Activated effector memory CD4-positive, alpha-beta T cell treated with Interleukin-2 at 50 U/mL for 16 hours (primary cell): ENCODE measurements at regions not wholly inside any gene's neighbourhood (a gene's known extent, or its start where the extent isn't known, plus 50 kb on each side); places are given as distances from the start of the nearest gene placed in this dataset.
"Not testable (repeated sequence)": the region's sequence is repeated elsewhere in the genome, so short reads cannot be mapped to it uniquely, and the experiment has no call there.

ENCODE experiments used
- DNase-seq: peaks from one replicate; pipeline ENCODE4 v3.0.0-alpha.2; 2020

- no peak for DNase-seq
Observed at GRCh38 chr20:53764415-53764800, 170.8 kb upstream of the ZNF217 start.

GRCh38 chr20:53763707-53764414, 170.2 kb upstream of the ZNF217 start:
- no peak for DNase-seq

DNA sequence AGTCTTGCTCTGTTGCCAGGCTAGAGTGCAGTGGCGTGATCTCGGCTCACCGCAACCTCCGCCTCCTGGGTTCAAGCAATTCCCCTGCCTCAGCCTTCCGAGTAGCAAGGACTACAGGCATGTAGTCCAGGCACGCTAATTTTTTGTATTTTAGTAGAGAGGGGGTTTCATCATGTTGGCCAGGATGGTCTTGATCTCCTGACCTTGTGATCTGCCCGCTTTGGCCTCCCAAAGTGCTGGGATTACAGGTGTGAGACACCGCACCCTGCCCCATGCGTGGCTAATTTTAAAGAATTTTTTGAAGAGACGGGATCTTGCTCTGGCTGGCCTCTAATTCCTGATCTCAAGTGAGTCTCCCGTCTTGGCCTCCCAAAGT, 168.8 kb upstream of the ZNF217 start:
- not testable (repeated sequence) for DNase-seq

DNA sequence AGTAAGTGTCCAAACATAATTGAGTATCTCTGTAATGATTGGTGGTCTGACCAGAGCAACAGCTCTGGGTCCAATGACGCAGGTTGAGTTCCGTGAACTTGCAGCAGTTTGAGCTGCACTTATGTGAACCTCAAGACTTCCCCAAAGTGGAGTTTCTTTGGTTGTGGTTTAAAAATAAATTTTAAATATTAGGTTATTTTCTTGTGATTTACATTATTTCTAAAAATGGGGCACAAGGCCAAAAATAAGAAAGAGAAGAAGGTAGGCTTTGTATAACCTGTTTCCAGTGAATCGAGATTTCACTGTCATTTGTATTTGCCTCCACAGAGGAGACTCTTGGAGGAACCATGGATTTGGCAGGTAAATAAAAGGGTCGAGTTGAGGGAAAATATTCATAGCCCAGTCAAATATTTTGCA, 166.4 kb upstream of the ZNF217 start:
- no peak for DNase-seq

DNA sequence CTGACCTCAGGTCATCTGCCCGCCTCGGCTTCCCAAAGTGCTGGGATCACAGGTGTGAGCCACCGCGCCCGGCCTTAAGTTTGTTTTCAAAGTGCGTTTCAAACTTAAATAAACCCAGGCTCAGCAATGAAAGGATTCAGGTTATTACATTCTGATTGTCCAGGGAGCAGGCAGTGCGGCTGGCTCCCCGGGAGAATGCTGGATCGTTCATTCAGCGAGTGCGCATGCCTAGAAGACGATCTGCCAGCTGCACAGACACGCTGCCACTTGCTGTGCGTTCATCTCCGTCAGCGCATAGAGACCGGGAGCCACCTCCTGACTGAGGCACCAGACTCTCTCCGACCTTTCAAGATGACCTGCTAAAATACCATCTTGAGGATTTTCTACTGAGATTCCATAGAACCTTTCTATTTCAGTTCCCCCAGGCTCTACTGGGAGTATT, 163.9 kb upstream of the ZNF217 start:
- no peak for DNase-seq

GRCh38 chr20:53755733-53756531, 162.3 kb upstream of the ZNF217 start:
- DNase-seq: no peak

DNA sequence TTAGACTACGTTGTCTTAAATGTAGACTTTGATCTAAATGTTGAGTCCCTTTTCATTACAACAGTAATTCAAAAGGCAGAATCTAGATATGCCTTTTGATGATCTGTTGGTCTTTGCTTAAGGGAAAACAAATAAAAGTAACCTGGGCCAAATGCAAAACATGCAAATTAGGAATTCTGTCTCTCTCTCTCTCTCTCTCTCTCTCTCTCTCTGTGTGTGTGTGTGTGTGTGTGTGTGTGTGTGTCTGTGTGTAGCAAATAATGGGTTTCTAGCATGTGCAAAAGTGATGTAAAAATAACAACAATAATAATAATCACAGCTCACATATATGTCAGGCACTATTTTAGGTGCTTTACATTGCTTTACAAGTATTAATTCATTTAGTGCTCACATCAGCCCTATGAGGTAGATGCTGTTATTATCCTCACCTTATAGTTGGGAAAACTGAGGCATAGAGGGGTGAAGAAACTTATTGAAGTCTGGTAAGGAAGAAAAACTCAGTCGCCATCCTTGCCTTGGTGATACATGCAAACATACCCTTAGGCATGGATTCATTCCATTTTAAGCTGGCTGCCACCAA, 160.3 kb upstream of the ZNF217 start:
- DNase-seq: no peak

DNA sequence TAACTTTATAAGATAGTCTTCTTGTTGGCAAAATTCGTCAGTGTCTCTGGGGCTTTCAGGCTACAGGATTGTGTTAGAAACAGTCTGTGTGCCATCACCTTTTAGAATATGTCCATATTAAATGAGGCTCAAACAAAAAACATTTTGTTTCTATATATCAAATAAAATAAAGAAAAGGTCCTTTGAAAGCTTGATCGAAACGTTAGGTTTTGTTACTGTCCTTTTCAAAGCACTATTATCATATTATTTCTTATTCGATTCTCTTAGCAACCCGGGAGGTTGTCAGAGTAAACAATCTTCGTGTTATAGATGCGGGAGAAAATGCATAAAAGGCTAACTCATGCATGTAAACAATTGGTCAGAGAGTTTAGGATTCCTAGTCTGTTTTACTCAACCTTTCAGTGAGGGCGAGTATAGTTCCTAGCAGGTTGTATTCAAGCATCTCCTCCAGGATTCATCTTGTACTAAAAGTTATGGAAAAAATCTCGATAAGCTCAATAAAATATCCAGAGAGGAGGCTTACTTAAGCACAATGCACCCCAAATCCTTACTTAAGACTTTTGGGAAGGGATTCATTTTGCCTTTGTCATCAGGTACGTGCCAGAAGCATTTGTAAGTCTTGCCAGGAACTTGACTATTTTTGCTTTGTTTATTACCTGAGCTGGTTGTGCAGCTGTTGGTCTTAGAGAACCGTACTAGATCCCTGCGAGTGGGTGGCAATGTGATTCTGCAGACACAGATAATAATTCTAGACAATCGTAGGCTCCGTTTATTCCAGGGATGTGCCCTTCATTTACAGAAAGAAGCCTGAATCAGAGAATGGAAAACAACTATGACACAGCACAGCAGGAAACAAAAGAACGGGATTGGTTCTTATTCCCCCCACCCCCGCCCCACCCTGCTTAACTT, 159.6 kb upstream of the ZNF217 start:
- no peak for DNase-seq

GRCh38 chr20:53752583-53752970, 158.9 kb upstream of the ZNF217 start:
- no peak for DNase-seq

DNA sequence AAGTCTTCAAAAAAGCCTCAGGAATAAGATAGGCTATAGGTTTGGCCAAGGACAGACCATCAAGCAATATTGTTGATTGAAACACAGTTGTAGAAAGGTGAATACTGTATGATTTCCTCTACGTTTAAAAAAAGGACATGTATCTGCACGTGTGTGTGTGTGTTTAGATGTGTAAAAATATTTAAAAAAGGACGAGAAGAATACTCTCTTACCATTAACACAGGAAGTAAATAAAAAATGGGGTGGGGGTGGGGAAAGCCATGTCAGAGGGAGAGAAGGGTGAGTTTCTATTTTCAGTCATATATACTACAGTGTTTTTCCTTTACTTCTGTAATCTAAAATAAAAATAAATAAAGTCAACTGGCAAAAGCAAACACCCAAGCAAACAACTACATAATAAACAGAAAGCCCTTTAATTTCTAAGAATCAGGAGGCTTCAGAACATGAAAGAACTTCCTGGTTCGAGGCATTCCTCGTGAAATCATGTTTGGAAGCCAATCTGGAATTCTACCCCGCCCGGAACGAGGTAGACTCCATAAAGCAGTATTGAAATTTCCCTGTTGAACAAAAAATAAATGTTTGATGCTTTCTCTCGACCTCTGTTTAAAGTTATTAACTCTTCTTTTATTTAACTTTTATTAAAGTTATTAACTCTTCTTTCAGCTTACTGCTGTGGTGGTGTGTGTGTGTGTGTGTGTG, 158.1 kb upstream of the ZNF217 start:
- DNase-seq: no peak

DNA sequence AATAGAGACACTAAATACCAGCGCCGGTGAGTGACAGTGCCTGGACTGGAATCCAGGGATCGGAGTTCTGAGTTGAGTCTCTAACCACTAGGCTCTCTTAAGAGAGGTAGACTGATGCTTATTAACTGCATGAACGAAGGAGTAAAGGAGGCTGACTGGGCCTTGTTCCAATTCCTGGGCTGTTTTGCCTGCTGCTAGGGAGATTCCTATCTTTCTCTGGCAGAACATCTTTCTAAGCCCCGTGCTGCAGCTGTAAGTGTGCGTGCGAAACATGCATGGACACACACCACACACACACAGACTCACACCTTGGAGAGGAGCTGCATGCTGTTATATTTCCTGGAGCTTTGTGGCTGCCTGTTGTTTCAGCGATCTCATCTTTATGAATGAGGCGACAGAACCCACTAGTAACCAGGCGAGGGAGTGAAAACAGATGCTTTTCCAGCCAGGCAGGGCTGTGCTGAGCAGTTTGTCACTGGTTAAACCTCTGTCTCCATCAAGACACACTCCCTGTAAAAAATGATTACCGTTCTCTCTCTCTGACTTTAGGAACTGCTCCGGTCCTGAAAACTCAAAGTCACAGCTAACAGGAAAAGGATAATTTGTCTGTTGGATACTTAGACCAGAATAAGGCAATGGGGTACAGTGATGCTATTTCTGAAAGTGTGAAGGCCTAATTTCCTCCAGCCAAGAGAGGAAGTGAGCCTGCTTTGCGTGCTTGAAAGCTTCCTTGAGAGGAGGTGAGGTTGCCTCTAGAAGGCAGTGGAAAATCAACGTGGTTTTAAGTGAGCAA, 157.4 kb upstream of the ZNF217 start:
- DNase-seq: no peak

- DNase-seq: no peak
Observed at GRCh38 chr20:53749499-53749898, 155.9 kb upstream of the ZNF217 start.

DNA sequence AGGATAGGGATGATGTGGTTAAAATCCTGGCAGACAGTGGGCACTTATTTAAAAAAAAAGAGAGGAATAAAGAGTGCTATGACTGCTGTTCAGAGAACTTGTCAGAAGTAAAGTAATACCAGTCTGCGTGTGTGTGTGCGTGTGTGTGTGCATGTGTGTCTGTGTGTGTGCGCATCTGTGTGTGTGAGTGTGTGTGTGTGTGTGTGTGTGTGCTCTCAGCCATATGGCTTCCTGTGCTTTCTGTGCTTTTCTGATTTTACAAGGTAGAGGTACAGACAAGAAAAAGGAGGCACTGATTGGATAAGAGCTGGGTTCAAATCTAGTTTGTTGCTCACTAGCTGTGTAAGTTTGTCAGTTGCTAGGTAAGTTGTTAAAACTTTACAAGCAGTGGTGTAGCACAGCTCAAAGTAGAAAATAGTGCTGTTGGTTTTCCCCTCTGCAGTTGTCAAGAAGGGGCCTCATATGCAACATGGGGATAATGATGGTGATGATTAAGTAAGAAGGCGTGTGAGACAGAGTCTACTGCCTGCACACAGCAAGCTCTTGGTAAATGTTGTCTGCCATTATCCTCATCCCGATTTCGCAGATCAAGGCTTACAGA, 155.3 kb upstream of the ZNF217 start:
- DNase-seq: no peak

- DNase-seq: no peak
Observed at GRCh38 chr20:53748176-53748575, 154.5 kb upstream of the ZNF217 start.

DNA sequence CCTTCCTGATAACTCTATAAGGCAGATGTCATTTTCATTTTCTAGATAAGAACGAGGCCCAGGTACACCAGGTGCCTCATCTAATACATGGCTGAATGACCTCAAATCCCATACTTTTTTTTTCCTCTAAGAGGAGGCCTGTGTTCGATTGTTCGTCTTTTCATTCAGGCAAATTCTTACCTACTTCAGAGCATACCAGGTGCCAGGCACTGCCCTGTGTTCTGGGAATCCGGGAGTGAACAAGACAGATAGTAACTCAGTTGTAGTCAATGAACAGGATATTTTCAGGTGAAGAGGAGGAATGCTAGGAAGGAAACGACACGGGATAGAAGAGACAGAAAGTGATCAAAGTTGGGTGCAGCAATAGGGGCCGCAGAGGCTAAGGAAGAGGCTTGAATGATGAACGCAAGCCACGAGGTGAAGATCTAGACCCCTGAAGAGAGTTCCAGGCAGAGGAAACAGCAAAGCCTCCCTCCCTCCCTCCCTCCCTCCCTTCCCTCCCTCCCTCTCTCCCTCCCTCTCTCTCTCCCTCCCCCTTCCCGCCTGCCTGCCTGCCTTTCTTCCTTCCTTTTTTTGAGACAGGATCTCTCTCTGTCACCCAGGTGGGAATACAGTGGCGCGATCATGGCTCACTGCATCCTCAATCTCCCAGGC, 150.1 kb upstream of the ZNF217 start:
- DNase-seq: no peak

DNA sequence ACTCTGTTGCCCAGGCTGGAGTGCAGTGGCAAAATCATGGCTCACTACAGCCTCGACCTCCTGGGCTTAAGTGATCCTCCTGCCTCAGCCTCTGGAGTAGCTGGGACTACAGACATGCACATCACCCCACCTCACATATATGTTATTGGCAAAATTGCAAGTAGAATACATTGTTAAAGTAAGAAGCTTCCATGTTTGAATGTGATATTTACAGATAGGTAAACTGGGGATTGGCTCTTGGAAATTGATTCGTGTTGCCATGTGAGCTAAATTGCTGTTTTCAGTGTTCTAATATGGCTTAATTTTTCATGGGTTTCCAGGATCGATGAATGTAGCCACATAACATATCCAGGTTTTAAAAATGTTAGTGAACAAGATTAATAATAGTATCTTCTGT, 149.0 kb upstream of the ZNF217 start:
- no peak for DNase-seq

DNA sequence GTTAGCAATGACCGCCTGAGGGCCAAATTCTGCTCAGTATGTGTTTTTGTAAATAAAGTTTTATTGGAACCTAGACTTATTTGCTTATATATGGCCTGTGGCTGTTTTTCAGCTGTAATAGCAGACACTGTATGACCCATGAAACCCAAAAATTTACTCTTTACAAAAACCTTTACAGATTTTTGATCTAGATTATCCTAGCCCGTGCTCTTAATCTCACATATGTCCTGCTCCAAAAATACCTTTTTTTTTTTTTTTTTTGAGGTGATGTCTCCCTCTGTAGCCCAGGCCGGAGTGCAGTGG, 148.0 kb upstream of the ZNF217 start:
- no peak for DNase-seq

DNA sequence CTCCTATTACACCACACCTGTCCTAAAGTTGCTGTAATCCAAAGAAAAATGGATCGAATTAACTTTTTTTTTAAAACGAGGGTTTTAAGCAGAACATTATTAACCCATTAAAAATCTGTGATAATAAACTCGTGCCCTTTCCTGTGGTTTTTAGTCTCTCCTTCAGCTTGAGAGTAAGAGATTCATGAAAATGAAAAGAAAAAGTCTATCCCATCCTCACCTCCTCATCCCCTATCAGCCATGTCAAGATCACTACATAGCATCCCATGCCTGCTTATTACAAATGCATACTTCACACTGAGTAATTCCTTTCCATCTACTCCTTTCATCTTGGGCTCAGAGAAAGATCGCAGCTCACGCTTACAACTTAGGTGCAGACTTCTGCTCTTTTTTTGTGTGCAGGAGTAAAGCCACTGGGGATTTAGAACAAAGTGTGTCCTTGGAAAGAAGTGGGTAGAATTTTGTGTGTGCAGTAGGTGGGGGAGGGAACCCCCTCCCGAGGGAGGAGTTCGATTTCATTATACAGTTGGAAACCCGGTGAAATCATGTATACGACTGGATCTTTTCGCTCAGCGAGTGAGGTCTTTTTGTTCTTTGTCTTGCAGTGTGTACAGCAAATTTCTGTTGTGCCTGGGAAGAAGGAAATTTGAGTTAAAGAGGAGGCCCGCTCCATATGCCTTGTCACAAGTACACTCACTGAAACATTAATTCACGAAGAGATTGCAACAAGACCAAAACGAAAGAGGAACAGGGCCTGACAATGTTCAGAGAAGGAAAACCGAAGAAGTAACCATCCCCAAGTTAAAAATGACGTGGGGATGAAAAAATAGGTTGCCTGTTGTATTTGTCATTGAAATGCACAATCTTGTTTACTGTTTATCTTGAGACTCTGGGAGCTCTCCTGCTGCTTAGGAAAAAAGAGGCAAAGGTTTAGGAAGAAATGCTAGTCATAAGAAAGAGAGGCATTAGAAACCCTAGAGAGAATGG, 146.5 kb upstream of the ZNF217 start:
- DNase-seq: no peak
